Hematopoietic multipotent progenitor cell treated with erythropoietin and hydrocortisone succinate and interleukin-3 and kit ligand, for 17 days (in vitro differentiated cells): ENCODE measurements at regions not wholly inside any gene's neighbourhood (a gene's known extent, or its start where the extent isn't known, plus 50 kb on each side); places are given as distances from the start of the nearest gene placed in this dataset.
"Not testable (repeated sequence)": the region's sequence is repeated elsewhere in the genome, so short reads cannot be mapped to it uniquely, and the experiment has no call there.

Source experiments
- DNase-seq: peaks from one replicate; pipeline ENCODE4 v3.0.0-alpha.2; 2015; ENCODE audit warnings: low spot score

GRCh38 chr4:81723019-81723884 is 251.5 kb upstream of the RASGEF1B start:
- no peak for DNase-seq

GRCh38 chr4:81722290-81722851 is 250.7 kb upstream of the RASGEF1B start:
- DNase-seq = no peak

GRCh38 chr4:81715757-81716156 is 244.1 kb upstream of the RASGEF1B start:
- no peak for DNase-seq

GRCh38 chr4:81715357-81715756 is 243.7 kb upstream of the RASGEF1B start:
- DNase-seq = not testable (repeated sequence)

GRCh38 chr4:81714291-81714690 is 242.6 kb upstream of the RASGEF1B start:
- DNase-seq = no peak

- DNase-seq = no peak
These were observed 241.0 kb upstream of the RASGEF1B start for GRCh38 chr4:81712714-81713113.

GRCh38 chr4:81704461-81704860 is 232.8 kb upstream of the RASGEF1B start:
- no peak for DNase-seq

- DNase-seq = no peak
These were observed 228.5 kb upstream of the RASGEF1B start for GRCh38 chr4:81700189-81700588.

GRCh38 chr4:81698538-81699296 is 227.0 kb upstream of the RASGEF1B start:
- no peak for DNase-seq

- no peak for DNase-seq
These were observed 222.6 kb upstream of the RASGEF1B start for GRCh38 chr4:81694176-81694913.

GRCh38 chr4:81690871-81691270 is 219.2 kb upstream of the RASGEF1B start:
- no peak for DNase-seq

- DNase-seq = no peak
These were observed 216.4 kb upstream of the RASGEF1B start for GRCh38 chr4:81688085-81688484.

GRCh38 chr4:81687471-81687870 is 215.8 kb upstream of the RASGEF1B start:
- no peak for DNase-seq

GRCh38 chr4:81685104-81685503 is 213.4 kb upstream of the RASGEF1B start:
- no peak for DNase-seq

GRCh38 chr4:81684352-81684751 is 212.6 kb upstream of the RASGEF1B start:
- peak; percentile 57 for DNase-seq

- DNase-seq = no peak
These were observed 210.8 kb upstream of the RASGEF1B start for GRCh38 chr4:81682492-81682891.

- DNase-seq = no peak
These were observed 207.6 kb upstream of the RASGEF1B start for GRCh38 chr4:81679315-81679714.

- no peak for DNase-seq
These were observed 207.1 kb upstream of the RASGEF1B start for GRCh38 chr4:81678801-81679200.

GRCh38 chr4:81676537-81676936 is 204.8 kb upstream of the RASGEF1B start:
- DNase-seq = no peak

GRCh38 chr4:81675791-81676393 is 204.2 kb upstream of the RASGEF1B start:
- DNase-seq = no peak

GRCh38 chr4:81673961-81674360 is 202.3 kb upstream of the RASGEF1B start:
- DNase-seq = no peak

GRCh38 chr4:81668328-81668727 is 196.6 kb upstream of the RASGEF1B start:
- not testable (repeated sequence) for DNase-seq
